Karpas-422 (cell line): ENCODE measurements at regions not wholly inside any gene's neighbourhood (a gene's known extent, or its start where the extent isn't known, plus 50 kb on each side); places are given as distances from the start of the nearest gene placed in this dataset.

ENCODE experiments used
- DNase-seq: peaks from one replicate; pipeline ENCODE4 v3.0.0-alpha.2; 2015
- H2AFZ ChIP-seq: fragments of 200-600 bp; sonication (generic); 2 replicates; pipeline ENCODE4 v1.6.1; 2014; ENCODE audit warnings: antibody characterized with exemption, low read length, mixed read lengths
- H3K27ac ChIP-seq: fragments of 200-600 bp; sonication (generic); 2 replicates; pipeline ENCODE4 v1.5.1; 2014; ENCODE audit warnings: mild to moderate bottlenecking, low read length, moderate library complexity
- H3K27me3 ChIP-seq: fragments of 200-600 bp; sonication (generic); 2 replicates; pipeline ENCODE4 v1.6.1; 2014; ENCODE audit warnings: low read length, mixed read lengths
- H3K36me3 ChIP-seq: fragments of 200-600 bp; sonication (generic); 2 replicates; pipeline ENCODE4 v1.6.1; 2014; ENCODE audit warnings: low read length, mixed read lengths; ENCODE audit not compliant: insufficient read depth
- H3K4me1 ChIP-seq: fragments of 200-600 bp; sonication (generic); 2 replicates; pipeline ENCODE4 v1.6.1; 2014; ENCODE audit warnings: mild to moderate bottlenecking, low read length, mixed read lengths
- H3K4me2 ChIP-seq: fragments of 200-600 bp; sonication (generic); 2 replicates; pipeline ENCODE4 v1.6.1; 2014; ENCODE audit warnings: low read length, low read depth, mild to moderate bottlenecking; ENCODE audit not compliant: poor library complexity, severe bottlenecking
- H3K4me3 ChIP-seq: fragments of 200-600 bp; sonication (generic); 2 replicates; pipeline ENCODE4 v1.5.1; 2014; ENCODE audit warnings: mild to moderate bottlenecking, antibody characterized with exemption, low read length, mixed read lengths
- H3K79me2 ChIP-seq: fragments of 200-600 bp; sonication (generic); 2 replicates; pipeline ENCODE4 v1.6.1; 2014; ENCODE audit warnings: mild to moderate bottlenecking, low read length, mixed read lengths
- H3K9ac ChIP-seq: fragments of 200-600 bp; sonication (generic); 2 replicates; pipeline ENCODE4 v1.6.0; 2014; ENCODE audit warnings: low read length
- H3K9me2 ChIP-seq: fragments of 200-600 bp; sonication (generic), shearing (Covaris generic); replicated peaks from 2 replicates; pipeline ENCODE4 v1.6.0; 2014; ENCODE audit warnings: mild to moderate bottlenecking, low read length, moderate library complexity; ENCODE audit not compliant: insufficient read depth
- H3K9me3 ChIP-seq: fragments of 300-700, 200-600 bp; sonication (generic); 2 replicates; pipeline ENCODE4 v1.6.1; 2014; ENCODE audit warnings: low read length, mixed read lengths
- H4K20me1 ChIP-seq: fragments of 200-600 bp; sonication (generic); 2 replicates; pipeline ENCODE4 v1.6.1; 2014; ENCODE audit warnings: mild to moderate bottlenecking, antibody characterized with exemption, low read length, low read depth; ENCODE audit not compliant: insufficient read depth

- Histone ChIP-seq H3K4me2 (no peak overlapping the region), H2AFZ (no peak overlapping the region)
These were observed 97.7 kb upstream of the ANKRD55 start for GRCh38 chr5:56330806-56331205.

DNA sequence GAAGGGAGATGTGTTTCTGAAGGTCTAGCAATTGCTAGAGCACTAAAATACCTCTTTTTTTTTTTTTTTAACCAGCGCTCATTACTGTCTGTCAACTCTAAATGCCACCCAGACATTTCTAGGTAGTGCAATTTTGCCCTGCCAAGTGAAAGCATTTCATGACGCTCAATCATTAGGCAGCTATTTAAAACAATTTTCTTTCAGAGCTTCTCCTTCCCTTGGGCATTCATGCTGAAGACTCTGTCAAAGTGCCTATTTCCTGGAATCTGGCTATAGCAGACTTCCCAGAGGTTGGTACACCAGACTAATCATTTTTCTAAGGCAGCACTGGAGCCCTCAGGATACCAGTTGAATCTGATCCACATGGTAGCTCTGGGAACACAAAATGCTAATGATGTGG lies 97.0 kb upstream of the ANKRD55 start:
- Histone ChIP-seq H3K4me3 (no peak overlapping the region), H3K79me2 (no peaks in the 10 kb centered on the region), H3K36me3 (no peaks in the 10 kb centered on the region), H3K27ac (no peak overlapping the region), H3K9me3 (no peaks in the 10 kb centered on the region; the same call in 1 of the 2 replicates), H3K9ac (no peak overlapping the region), H3K9me2 (no peaks in the 10 kb centered on the region), H3K4me2 (no peak overlapping the region), H3K4me1 (peaks cover 11% of the 10 kb centered on the region), H2AFZ (no peak overlapping the region), H4K20me1 (no peaks in the 10 kb centered on the region), H3K27me3 (no peaks in the 10 kb centered on the region)
- no peak for DNase-seq

More at GRCh38 chr5:56330806-56331205, 97.7 kb upstream of the ANKRD55 start:
- H3K4me1 ChIP-seq = peaks cover 11% of the 10 kb centered on the region
- H3K27me3 ChIP-seq = no peaks in the 10 kb centered on the region
- H3K27ac ChIP-seq = no peak overlapping the region
- no peaks in the 10 kb centered on the region for H3K36me3 ChIP-seq
- H3K9me2 ChIP-seq = no peaks in the 10 kb centered on the region
- H4K20me1 ChIP-seq = no peaks in the 10 kb centered on the region
- H3K79me2 ChIP-seq = no peaks in the 10 kb centered on the region
- H3K9ac ChIP-seq = no peak overlapping the region
- H3K9me3 ChIP-seq = no peaks in the 10 kb centered on the region; the same call in 1 of the 2 replicates
- DNase-seq = no peak
- H3K4me3 ChIP-seq = no peak overlapping the region

- H2AFZ ChIP-seq = no peak overlapping the region
- H3K27me3 ChIP-seq = no peaks in the 10 kb centered on the region
- H3K27ac ChIP-seq = no peak overlapping the region
- peaks cover 11% of the 10 kb centered on the region for H3K4me1 ChIP-seq
- no peak overlapping the region for H3K4me2 ChIP-seq
- H3K9ac ChIP-seq = no peak overlapping the region
- no peaks in the 10 kb centered on the region for H3K9me2 ChIP-seq
- no peak overlapping the region for H3K4me3 ChIP-seq
- H4K20me1 ChIP-seq = no peaks in the 10 kb centered on the region
- DNase-seq = no peak
- no peaks in the 10 kb centered on the region for H3K36me3 ChIP-seq
- H3K9me3 ChIP-seq = no peaks in the 10 kb centered on the region
- no peaks in the 10 kb centered on the region for H3K79me2 ChIP-seq
These were observed 96.5 kb upstream of the ANKRD55 start for GRCh38 chr5:56329652-56330051.

GRCh38 chr5:56328753-56329560 lies 95.8 kb upstream of the ANKRD55 start:
- no peaks in the 10 kb centered on the region for H4K20me1 ChIP-seq
- no peaks in the 10 kb centered on the region for H3K9me3 ChIP-seq
- no peaks in the 10 kb centered on the region for H3K36me3 ChIP-seq
- no peak overlapping the region for H3K4me2 ChIP-seq
- H3K4me3 ChIP-seq = no peak overlapping the region
- H3K79me2 ChIP-seq = no peaks in the 10 kb centered on the region
- no peaks in the 10 kb centered on the region for H3K27me3 ChIP-seq
- no peak for DNase-seq
- no peaks in the 10 kb centered on the region for H3K9me2 ChIP-seq
- no peak overlapping the region for H3K9ac ChIP-seq
- H2AFZ ChIP-seq = peak overlapping the region; percentile 53; the same call in 1 of the 2 replicates
- H3K27ac ChIP-seq = no peak overlapping the region
- peaks cover 11% of the 10 kb centered on the region for H3K4me1 ChIP-seq

DNA sequence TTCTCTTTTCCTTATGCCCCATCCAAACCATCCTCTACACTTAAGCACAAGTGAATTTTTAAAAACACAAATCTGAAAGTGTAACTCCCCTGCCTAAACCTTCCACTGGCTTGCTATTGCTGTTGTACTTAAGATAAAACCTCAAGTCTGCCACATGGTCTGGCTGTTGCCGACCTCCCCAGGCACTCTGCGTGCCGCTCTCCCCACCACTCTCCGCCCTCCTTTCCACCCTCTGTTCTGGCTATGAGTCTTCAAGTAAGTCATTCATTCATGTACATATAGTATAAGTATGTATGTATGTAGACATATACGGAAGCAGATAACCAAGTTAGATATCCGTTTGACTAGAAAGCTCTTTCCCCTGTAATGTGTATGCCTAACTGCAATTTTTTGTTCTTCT lies 94.7 kb upstream of the ANKRD55 start:
- H3K36me3 ChIP-seq = no peaks in the 10 kb centered on the region
- no peak for DNase-seq
- H3K79me2 ChIP-seq = no peaks in the 10 kb centered on the region
- H3K27ac ChIP-seq = no peak overlapping the region
- no peaks in the 10 kb centered on the region for H3K27me3 ChIP-seq
- H3K9ac ChIP-seq = no peak overlapping the region
- H4K20me1 ChIP-seq = no peaks in the 10 kb centered on the region
- no peaks in the 10 kb centered on the region for H3K9me2 ChIP-seq
- no peak overlapping the region for H3K4me3 ChIP-seq
- no peak overlapping the region for H3K4me2 ChIP-seq
- peaks cover 11% of the 10 kb centered on the region for H3K4me1 ChIP-seq
- H3K9me3 ChIP-seq = no peaks in the 10 kb centered on the region
- no peak overlapping the region for H2AFZ ChIP-seq

DNA sequence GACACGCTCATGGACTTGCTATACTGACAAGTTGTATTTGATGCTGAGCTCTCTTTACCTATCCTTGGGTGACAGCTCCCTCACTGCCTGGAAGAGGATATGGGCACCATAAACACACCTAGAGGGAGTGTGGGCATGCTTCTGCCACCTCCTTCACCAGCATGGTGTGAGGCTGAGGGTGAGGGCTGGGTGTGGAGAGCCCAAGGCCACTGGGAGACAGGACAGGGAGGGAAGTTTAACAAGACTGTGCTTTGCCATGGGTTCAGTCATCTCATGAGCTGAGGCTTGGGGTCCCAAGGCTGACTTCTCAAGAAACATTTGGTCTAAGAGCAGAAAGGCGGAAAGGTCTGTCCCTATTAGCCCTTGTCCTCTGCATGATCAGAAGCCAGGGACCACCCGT lies 93.6 kb upstream of the ANKRD55 start:
- DNase-seq = no peak
- H4K20me1 ChIP-seq = no peaks in the 10 kb centered on the region
- H3K4me1 ChIP-seq = peaks cover 11% of the 10 kb centered on the region
- no peaks in the 10 kb centered on the region for H3K36me3 ChIP-seq
- H3K9ac ChIP-seq = no peak overlapping the region
- no peaks in the 10 kb centered on the region for H3K79me2 ChIP-seq
- H3K27ac ChIP-seq = no peak overlapping the region
- H3K4me2 ChIP-seq = no peak overlapping the region
- no peaks in the 10 kb centered on the region for H3K9me2 ChIP-seq
- H3K4me3 ChIP-seq = no peak overlapping the region
- no peak overlapping the region for H2AFZ ChIP-seq
- H3K27me3 ChIP-seq = no peaks in the 10 kb centered on the region
- no peaks in the 10 kb centered on the region for H3K9me3 ChIP-seq

- H3K9ac ChIP-seq = no peak overlapping the region
- no peaks in the 10 kb centered on the region for H3K9me2 ChIP-seq
- H3K4me1 ChIP-seq = peaks cover 11% of the 10 kb centered on the region
- no peaks in the 10 kb centered on the region for H3K79me2 ChIP-seq
- no peaks in the 10 kb centered on the region for H3K9me3 ChIP-seq
- DNase-seq = no peak
- no peak overlapping the region for H3K27ac ChIP-seq
- H3K4me2 ChIP-seq = no peak overlapping the region
- no peak overlapping the region for H3K4me3 ChIP-seq
- H3K27me3 ChIP-seq = no peaks in the 10 kb centered on the region
- H4K20me1 ChIP-seq = no peaks in the 10 kb centered on the region
- no peaks in the 10 kb centered on the region for H3K36me3 ChIP-seq
- no peak overlapping the region for H2AFZ ChIP-seq
These were observed 93.0 kb upstream of the ANKRD55 start for GRCh38 chr5:56326116-56326515.

GRCh38 chr5:56325039-56325438 lies 91.9 kb upstream of the ANKRD55 start:
- no peaks in the 10 kb centered on the region for H3K9me3 ChIP-seq
- no peak overlapping the region for H3K27ac ChIP-seq
- no peaks in the 10 kb centered on the region for H3K27me3 ChIP-seq
- H4K20me1 ChIP-seq = no peaks in the 10 kb centered on the region
- H2AFZ ChIP-seq = no peak overlapping the region
- no peaks in the 10 kb centered on the region for H3K36me3 ChIP-seq
- peaks cover 11% of the 10 kb centered on the region for H3K4me1 ChIP-seq
- DNase-seq = no peak
- no peak overlapping the region for H3K9ac ChIP-seq
- no peaks in the 10 kb centered on the region for H3K79me2 ChIP-seq
- H3K4me2 ChIP-seq = no peak overlapping the region
- H3K9me2 ChIP-seq = no peaks in the 10 kb centered on the region
- H3K4me3 ChIP-seq = no peak overlapping the region
